Esophagus muscularis mucosa (tissue), 4 donors: ENCODE measurements at regions not wholly inside any gene's neighbourhood (a gene's known extent, or its start where the extent isn't known, plus 50 kb on each side); places are given as distances from the start of the nearest gene placed in this dataset.

Experiments used
- EP300 ChIP-seq: sonication (generic); formaldehyde crosslinking; IDR thresholded peaks from one replicate; pipeline ENCODE4 v1.6.1; 2017; ENCODE audit warnings: antibody characterized with exemption
- POLR2A ChIP-seq: fragments of 450-650 bp; IDR thresholded peaks from one replicate; pipeline ENCODE4 v1.6.1; 2017; ENCODE audit warnings: antibody characterized with exemption, moderate library complexity, mild to moderate bottlenecking, low read depth
- POLR2AphosphoS5 ChIP-seq, 2 donors: sonication (generic); formaldehyde crosslinking; IDR thresholded peaks; one replicate each; pipeline ENCODE4 v1.6.1; 2017; ENCODE audit warnings: antibody characterized with exemption in 2 of 2
- TF ChIP-seq, protein P1 (sequence below), 3 experiments: fragments of 200-600 bp in 2 of 3; fragments of 450-650 bp in 1 of 3; sonication (generic) in 2 of 3; IDR thresholded peaks; one replicate each; pipeline ENCODE4 v1.5.1; 2017 to 2019; ENCODE audit warnings: antibody characterized with exemption in 3 of 3, mild to moderate bottlenecking in 2 of 3, moderate library complexity in 1 of 3

DNA sequence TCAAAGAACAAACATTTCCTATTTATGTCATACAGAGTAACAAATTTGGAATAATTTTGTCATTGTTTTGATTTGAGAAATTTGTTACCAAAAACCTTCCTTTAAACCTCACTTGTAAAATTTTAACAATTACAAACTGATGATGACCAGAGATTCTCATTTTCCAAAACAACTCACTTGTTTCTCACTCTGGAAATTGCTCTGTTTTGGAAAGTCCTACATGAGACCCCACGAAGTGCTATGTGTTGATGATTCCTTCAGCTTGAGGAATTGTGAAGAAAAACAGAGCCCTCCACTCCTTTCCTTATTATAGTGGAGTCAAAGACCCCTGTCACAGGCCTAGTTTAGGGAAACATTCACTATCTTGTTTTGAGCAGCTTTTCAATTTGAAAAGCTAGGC lies 157.6 kb upstream of the RASGRP1 start:
- TF ChIP-seq, protein P1, sequence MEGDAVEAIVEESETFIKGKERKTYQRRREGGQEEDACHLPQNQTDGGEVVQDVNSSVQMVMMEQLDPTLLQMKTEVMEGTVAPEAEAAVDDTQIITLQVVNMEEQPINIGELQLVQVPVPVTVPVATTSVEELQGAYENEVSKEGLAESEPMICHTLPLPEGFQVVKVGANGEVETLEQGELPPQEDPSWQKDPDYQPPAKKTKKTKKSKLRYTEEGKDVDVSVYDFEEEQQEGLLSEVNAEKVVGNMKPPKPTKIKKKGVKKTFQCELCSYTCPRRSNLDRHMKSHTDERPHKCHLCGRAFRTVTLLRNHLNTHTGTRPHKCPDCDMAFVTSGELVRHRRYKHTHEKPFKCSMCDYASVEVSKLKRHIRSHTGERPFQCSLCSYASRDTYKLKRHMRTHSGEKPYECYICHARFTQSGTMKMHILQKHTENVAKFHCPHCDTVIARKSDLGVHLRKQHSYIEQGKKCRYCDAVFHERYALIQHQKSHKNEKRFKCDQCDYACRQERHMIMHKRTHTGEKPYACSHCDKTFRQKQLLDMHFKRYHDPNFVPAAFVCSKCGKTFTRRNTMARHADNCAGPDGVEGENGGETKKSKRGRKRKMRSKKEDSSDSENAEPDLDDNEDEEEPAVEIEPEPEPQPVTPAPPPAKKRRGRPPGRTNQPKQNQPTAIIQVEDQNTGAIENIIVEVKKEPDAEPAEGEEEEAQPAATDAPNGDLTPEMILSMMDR (IDR thresholded peaks at IDR 0.05): no peak
- no peak for TF ChIP-seq POLR2A
- TF ChIP-seq POLR2AphosphoS5 (IDR thresholded peaks at IDR 0.05): no peak
- TF ChIP-seq EP300: no peak
